IMR-90 (cell line): ENCODE measurements at regions not wholly inside any gene's neighbourhood (a gene's known extent, or its start where the extent isn't known, plus 50 kb on each side); places are given as distances from the start of the nearest gene placed in this dataset.

Source experiments
- ATAC-seq: fragments of 200-7000 bp; cut with Tn5 transposase; 2 replicates; pipeline ENCODE4 v1.9.1; 2020; ENCODE audit warnings: low read depth, mild to moderate bottlenecking, moderate library complexity
- BruUV-seq: library from RNA; stranded (reverse); fragments of 400-500 nt; replicated peaks from 2 replicates; lab custom pipeline; 2021; lab: Mats Ljungman, UMichigan
- CTCF ChIA-PET: fragments of 300-600 bp; formaldehyde crosslinking; extraction: SDS; loops from one replicate; lab custom pipeline; 2021; ENCODE audit warnings: antibody characterized with exemption; lab: Yijun Ruan, JAX
- POLR2A ChIA-PET: fragments of 300-600 bp; sonication (Branson Sonifier 250); formaldehyde crosslinking; loops from one replicate; lab custom pipeline; 2022; ENCODE audit warnings: antibody characterized with exemption; ENCODE audit not compliant: unreplicated experiment; lab: Charles Lee
- DNase-seq: peaks from one replicate; pipeline ENCODE4 v3.0.0; 2013
- H2AFZ ChIP-seq: replicated peaks from 2 replicates; pipeline ENCODE3; 2013; ENCODE audit warnings: low read length, mild to moderate bottlenecking; ENCODE audit not compliant: poor library complexity
- H2AK5ac ChIP-seq: 2 replicates; pipeline ENCODE4 v1.6.1; 2013; ENCODE audit warnings: low read depth, low read length, inconsistent platforms
- H2AK9ac ChIP-seq: replicated peaks from 2 replicates; pipeline ENCODE3; 2013; ENCODE audit warnings: mild to moderate bottlenecking, low read depth, low read length, moderate library complexity; ENCODE audit not compliant: poor library complexity
- H2BK120ac ChIP-seq: 2 replicates; pipeline ENCODE4 v1.6.1; 2013; ENCODE audit warnings: low read depth, low read length, inconsistent platforms
- H2BK15ac ChIP-seq: 3 replicates; pipeline ENCODE4 v1.6.1; 2013; ENCODE audit warnings: low read depth, low read length, inconsistent platforms
- H2BK20ac ChIP-seq: 2 replicates; pipeline ENCODE4 v1.6.1; 2013; ENCODE audit warnings: low read depth, mild to moderate bottlenecking, inconsistent platforms, low read length, moderate library complexity
- H2BK5ac ChIP-seq: 2 replicates; pipeline ENCODE4 v1.6.1; 2013; ENCODE audit warnings: mild to moderate bottlenecking, low read depth, low read length, inconsistent platforms; ENCODE audit not compliant: poor library complexity, severe bottlenecking
- H3K14ac ChIP-seq: replicated peaks from 2 replicates; pipeline ENCODE4 v1.6.1; 2013; ENCODE audit warnings: low read depth, low read length, inconsistent platforms
- H3K18ac ChIP-seq: 2 replicates; pipeline ENCODE4 v1.6.1; 2013; ENCODE audit warnings: low read depth, low read length, control low read depth
- H3K23ac ChIP-seq: 2 replicates; pipeline ENCODE4 v1.6.1; 2013; ENCODE audit warnings: low read depth, low read length, inconsistent platforms
- H3K27ac ChIP-seq: 2 replicates; pipeline ENCODE4 v1.5.1; 2013; ENCODE audit warnings: mild to moderate bottlenecking, control low read depth, low read length; ENCODE audit not compliant: insufficient read depth
- H3K27me3 ChIP-seq: 2 replicates; pipeline ENCODE4 v1.6.1; 2013; ENCODE audit warnings: low read length; ENCODE audit not compliant: control insufficient read depth, insufficient read depth
- H3K36me3 ChIP-seq: 2 replicates; pipeline ENCODE4 v1.6.1; 2013; ENCODE audit warnings: low read length, mixed read lengths; ENCODE audit not compliant: control insufficient read depth, insufficient read depth
- H3K4ac ChIP-seq: 2 replicates; pipeline ENCODE4 v1.6.1; 2013; ENCODE audit warnings: low read depth, low read length, inconsistent platforms
- H3K4me1 ChIP-seq: 2 replicates; pipeline ENCODE4 v1.6.1; 2013; ENCODE audit warnings: low read length, mixed read lengths; ENCODE audit not compliant: control insufficient read depth, insufficient read depth
- H3K4me2 ChIP-seq: 2 replicates; pipeline ENCODE4 v1.6.1; 2013; ENCODE audit warnings: low read depth, mild to moderate bottlenecking, control low read depth, low read length, moderate library complexity
- H3K4me3 ChIP-seq: 2 replicates; pipeline ENCODE4 v1.5.1; 2013; ENCODE audit warnings: low read depth, mild to moderate bottlenecking, control low read depth, low read length, moderate library complexity; ENCODE audit not compliant: insufficient read depth
- H3K56ac ChIP-seq: 2 replicates; pipeline ENCODE4 v1.6.1; 2013; ENCODE audit warnings: low read length, inconsistent platforms; ENCODE audit not compliant: insufficient read depth; ENCODE audit errors: extremely low read depth
- H3K79me1 ChIP-seq, 2 experiments: 2 replicates each; pipeline ENCODE4 v1.6.1; 2013; ENCODE audit warnings: low read length in 2 of 2, inconsistent platforms in 1 of 2, low read depth in 1 of 2
- H3K9ac ChIP-seq: 2 replicates; pipeline ENCODE4 v1.6.1; 2013; ENCODE audit warnings: low read depth, low read length, control low read depth
- H3K9me1 ChIP-seq: 2 replicates; pipeline ENCODE4 v1.6.1; 2013; ENCODE audit warnings: low read length, inconsistent platforms; ENCODE audit not compliant: insufficient read depth
- H3K9me3 ChIP-seq: 2 replicates; pipeline ENCODE4 v1.6.1; 2013; ENCODE audit warnings: low read length; ENCODE audit not compliant: control insufficient read depth, insufficient read depth
- H4K20me1 ChIP-seq: 2 replicates; pipeline ENCODE4 v1.6.1; 2013; ENCODE audit warnings: low read length, inconsistent platforms; ENCODE audit not compliant: insufficient read depth
- H4K5ac ChIP-seq: 2 replicates; pipeline ENCODE4 v1.6.1; 2013; ENCODE audit warnings: mild to moderate bottlenecking, low read depth, low read length, control low read depth
- H4K8ac ChIP-seq, 2 experiments: 2 replicates each; pipeline ENCODE4 v1.6.1; 2013; ENCODE audit warnings: low read depth in 2 of 2, low read length in 2 of 2, control low read depth in 1 of 2, inconsistent platforms in 1 of 2
- H4K91ac ChIP-seq: 2 replicates; pipeline ENCODE4 v1.6.1; 2013; ENCODE audit warnings: low read depth, low read length, inconsistent platforms; ENCODE audit not compliant: insufficient read depth
- CEBPB ChIP-seq: IDR thresholded peaks from 2 replicates; pipeline ENCODE4 v1.6.1; 2012; ENCODE audit warnings: low read depth, low read length, improper control_type of control experiment
- FOS ChIP-seq: fragments of 150-350 bp; IDR thresholded peaks from 2 replicates; pipeline ENCODE4 v1.6.1; 2016; ENCODE audit warnings: low read depth, low read length
- MAZ ChIP-seq: IDR thresholded peaks from 2 replicates; pipeline ENCODE4 v1.6.1; 2012; ENCODE audit warnings: low read depth, mild to moderate bottlenecking, low read length, improper control_type of control experiment, moderate library complexity, borderline replicate concordance
- NFE2L2 ChIP-seq: fragments of 150-350 bp; IDR thresholded peaks from 2 replicates; pipeline ENCODE4 v1.6.1; 2016; ENCODE audit warnings: low read depth, mild to moderate bottlenecking, low read length
- POLR2A ChIP-seq: IDR thresholded peaks from 2 replicates; pipeline ENCODE4 v1.6.1; 2012; ENCODE audit warnings: mild to moderate bottlenecking, low read depth, low read length
- SMC3 ChIP-seq: fragments of 150-350 bp; IDR thresholded peaks from 2 replicates; pipeline ENCODE4 v1.6.1; 2016; ENCODE audit warnings: low read depth, mild to moderate bottlenecking, antibody characterized with exemption, low read length, moderate library complexity
- WGBS, 2 experiments: methylation state at CpG; one replicate each; pipeline versions ENCODE4 v1.1.5 to v1.1.7; 2013; ENCODE audit warnings: missing lambda C conversion rate in 2 of 2; ENCODE audit not compliant: insufficient read length in 1 of 2; ENCODE audit errors: extremely low coverage in 2 of 2; 5-methylcytosine and 5-hydroxymethylcytosine counted together
- dilution Hi-C: fragments of 300-500 bp; cut with HindIII; formaldehyde crosslinking; loops from one replicate; pipeline ENCODE4 v1.14.3; 2018; ENCODE audit warnings: low sequenced_read_pairs; ENCODE audit not compliant: unreplicated experiment
- in situ Hi-C: fragments of 300-500 bp; cut with MboI; formaldehyde crosslinking; loops from 3 replicates; pipeline ENCODE4 v1.14.3; 2019; ENCODE audit warnings: low sequenced_read_pairs, inconsistent platforms, mixed read lengths
- intact Hi-C: fragments of 100-400 bp; cut with micrococcal nuclease; formaldehyde crosslinking; loops from 2 replicates; pipeline ENCODE4 v1.10.0; 2022
- TF ChIP-seq, protein P1 (sequence below): conservative IDR thresholded peaks from 2 replicates; pipeline ENCODE4 v1.5.1; 2012; ENCODE audit warnings: mild to moderate bottlenecking, low read depth, low read length, improper control_type of control experiment
- TF ChIP-seq, protein P2 (sequence below): fragments of 150-350 bp; IDR thresholded peaks from 2 replicates; pipeline ENCODE4 v1.6.1; 2016; ENCODE audit warnings: low read depth, mild to moderate bottlenecking, low read length, moderate library complexity, borderline replicate concordance

DNA sequence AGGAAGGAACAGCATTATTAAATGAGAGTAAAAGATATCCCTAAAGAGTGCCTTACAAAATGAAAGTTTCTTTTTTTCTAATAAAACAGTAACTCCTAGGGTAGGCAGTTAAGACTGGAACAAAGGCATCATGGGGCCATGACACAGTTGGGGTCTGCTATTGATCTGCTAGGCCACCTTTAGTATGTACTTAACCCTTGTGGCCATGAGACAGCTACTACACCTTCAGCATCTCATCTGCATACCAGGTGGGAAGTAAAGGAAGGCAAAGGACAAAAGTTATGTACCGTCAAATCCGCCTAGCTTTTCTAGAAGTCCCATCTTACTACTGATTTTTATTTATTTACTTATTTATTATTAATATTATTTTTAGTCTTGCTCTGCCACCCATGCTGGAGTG is 93.8 kb upstream of the FHIT start:
- H3K4me1 ChIP-seq, result no peaks in the 10 kb centered on the region
- H3K56ac ChIP-seq, result no peak overlapping the region
- H3K9me1 ChIP-seq, result no peaks in the 10 kb centered on the region
- no peak overlapping the region for H3K9ac ChIP-seq
- H3K9me3 ChIP-seq, result no peaks in the 10 kb centered on the region
- no peak overlapping the region for H3K4me2 ChIP-seq
- no peaks in the 10 kb centered on the region for H4K20me1 ChIP-seq
- H4K5ac ChIP-seq, result no peak overlapping the region
- no peak overlapping the region for H4K91ac ChIP-seq
- H3K79me1 ChIP-seq, result no peaks in the 10 kb centered on the region
- H3K4me3 ChIP-seq, result no peak overlapping the region
- no peak overlapping the region for H2AFZ ChIP-seq
- no peak overlapping the region for H3K14ac ChIP-seq
- H3K4ac ChIP-seq, result no peak overlapping the region
- no peak overlapping the region for H3K18ac ChIP-seq
- ATAC-seq, result no peak
- H3K27ac ChIP-seq, result no peak overlapping the region
- DNase-seq, result no peak
- ChIA-PET POLR2A (no interaction called here), CTCF (no interaction called here)
- no peak overlapping the region for H2BK20ac ChIP-seq
- no peak overlapping the region for H2BK120ac ChIP-seq
- no peak overlapping the region for H2BK15ac ChIP-seq
- no TSS peak for BruUV-seq
- in situ Hi-C loops, result no loop called here
- H4K8ac ChIP-seq, result no peak overlapping the region
- no CpG with 5 or more reads among the region's 2 CpGs for WGBS, 2 experiments
- no peak overlapping the region for H2AK9ac ChIP-seq
- no peaks in the 10 kb centered on the region for H3K27me3 ChIP-seq
- H2BK5ac ChIP-seq, result no peak overlapping the region
- H3K36me3 ChIP-seq, result no peaks in the 10 kb centered on the region
- TF ChIP-seq, protein P1, sequence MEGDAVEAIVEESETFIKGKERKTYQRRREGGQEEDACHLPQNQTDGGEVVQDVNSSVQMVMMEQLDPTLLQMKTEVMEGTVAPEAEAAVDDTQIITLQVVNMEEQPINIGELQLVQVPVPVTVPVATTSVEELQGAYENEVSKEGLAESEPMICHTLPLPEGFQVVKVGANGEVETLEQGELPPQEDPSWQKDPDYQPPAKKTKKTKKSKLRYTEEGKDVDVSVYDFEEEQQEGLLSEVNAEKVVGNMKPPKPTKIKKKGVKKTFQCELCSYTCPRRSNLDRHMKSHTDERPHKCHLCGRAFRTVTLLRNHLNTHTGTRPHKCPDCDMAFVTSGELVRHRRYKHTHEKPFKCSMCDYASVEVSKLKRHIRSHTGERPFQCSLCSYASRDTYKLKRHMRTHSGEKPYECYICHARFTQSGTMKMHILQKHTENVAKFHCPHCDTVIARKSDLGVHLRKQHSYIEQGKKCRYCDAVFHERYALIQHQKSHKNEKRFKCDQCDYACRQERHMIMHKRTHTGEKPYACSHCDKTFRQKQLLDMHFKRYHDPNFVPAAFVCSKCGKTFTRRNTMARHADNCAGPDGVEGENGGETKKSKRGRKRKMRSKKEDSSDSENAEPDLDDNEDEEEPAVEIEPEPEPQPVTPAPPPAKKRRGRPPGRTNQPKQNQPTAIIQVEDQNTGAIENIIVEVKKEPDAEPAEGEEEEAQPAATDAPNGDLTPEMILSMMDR, result no peak
- TF ChIP-seq FOS, result no peak
- no peak for TF ChIP-seq NFE2L2
- TF ChIP-seq CEBPB, result no peak
- no peak for TF ChIP-seq MAZ
- TF ChIP-seq POLR2A, result no peak
- no peak for TF ChIP-seq SMC3
- TF ChIP-seq, protein P2, sequence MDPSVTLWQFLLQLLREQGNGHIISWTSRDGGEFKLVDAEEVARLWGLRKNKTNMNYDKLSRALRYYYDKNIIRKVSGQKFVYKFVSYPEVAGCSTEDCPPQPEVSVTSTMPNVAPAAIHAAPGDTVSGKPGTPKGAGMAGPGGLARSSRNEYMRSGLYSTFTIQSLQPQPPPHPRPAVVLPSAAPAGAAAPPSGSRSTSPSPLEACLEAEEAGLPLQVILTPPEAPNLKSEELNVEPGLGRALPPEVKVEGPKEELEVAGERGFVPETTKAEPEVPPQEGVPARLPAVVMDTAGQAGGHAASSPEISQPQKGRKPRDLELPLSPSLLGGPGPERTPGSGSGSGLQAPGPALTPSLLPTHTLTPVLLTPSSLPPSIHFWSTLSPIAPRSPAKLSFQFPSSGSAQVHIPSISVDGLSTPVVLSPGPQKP, result no peak
- H2AK5ac ChIP-seq, result no peak overlapping the region
- dilution Hi-C loops, result no loop called here
- intact Hi-C loops, result no loop called here
- H3K23ac ChIP-seq, result no peak overlapping the region
